ENCODE measurements at regions not wholly inside any gene's neighbourhood (a gene's known extent, or its start where the extent isn't known, plus 50 kb on each side); places are given as distances from the start of the nearest gene placed in this dataset.

- TF ChIP-seq CTCF (IDR thresholded peaks at IDR 0.05; ENCODE audit: insufficient read depth, low read length) (no peak), POLR2AphosphoS5 (IDR thresholded peaks at IDR 0.05; ENCODE audit: low read depth) (no peak), REST (IDR thresholded peaks at IDR 0.05; ENCODE audit: insufficient replicate concordance, low read depth) (no peak), SPI1 (IDR thresholded peaks at IDR 0.05; ENCODE audit: borderline replicate concordance, low read depth) (no peak)
These were observed 125.0 kb upstream of the TMPRSS2 start for GRCh38 chr21:41632748-41633475.
